Karpas-422 (cell line): ENCODE measurements at regions not wholly inside any gene's neighbourhood (a gene's known extent, or its start where the extent isn't known, plus 50 kb on each side); places are given as distances from the start of the nearest gene placed in this dataset.

Experiments
- DNase-seq: peaks from one replicate; pipeline ENCODE4 v3.0.0-alpha.2; 2015
- H2AFZ ChIP-seq: fragments of 200-600 bp; sonication (generic); 2 replicates; pipeline ENCODE4 v1.6.1; 2014; ENCODE audit warnings: antibody characterized with exemption, low read length, mixed read lengths
- H3K27ac ChIP-seq: fragments of 200-600 bp; sonication (generic); 2 replicates; pipeline ENCODE4 v1.5.1; 2014; ENCODE audit warnings: mild to moderate bottlenecking, low read length, moderate library complexity
- H3K27me3 ChIP-seq: fragments of 200-600 bp; sonication (generic); 2 replicates; pipeline ENCODE4 v1.6.1; 2014; ENCODE audit warnings: low read length, mixed read lengths
- H3K36me3 ChIP-seq: fragments of 200-600 bp; sonication (generic); 2 replicates; pipeline ENCODE4 v1.6.1; 2014; ENCODE audit warnings: low read length, mixed read lengths; ENCODE audit not compliant: insufficient read depth
- H3K4me1 ChIP-seq: fragments of 200-600 bp; sonication (generic); 2 replicates; pipeline ENCODE4 v1.6.1; 2014; ENCODE audit warnings: mild to moderate bottlenecking, low read length, mixed read lengths
- H3K4me2 ChIP-seq: fragments of 200-600 bp; sonication (generic); 2 replicates; pipeline ENCODE4 v1.6.1; 2014; ENCODE audit warnings: low read length, low read depth, mild to moderate bottlenecking; ENCODE audit not compliant: poor library complexity, severe bottlenecking
- H3K4me3 ChIP-seq: fragments of 200-600 bp; sonication (generic); 2 replicates; pipeline ENCODE4 v1.5.1; 2014; ENCODE audit warnings: mild to moderate bottlenecking, antibody characterized with exemption, low read length, mixed read lengths
- H3K79me2 ChIP-seq: fragments of 200-600 bp; sonication (generic); 2 replicates; pipeline ENCODE4 v1.6.1; 2014; ENCODE audit warnings: mild to moderate bottlenecking, low read length, mixed read lengths
- H3K9ac ChIP-seq: fragments of 200-600 bp; sonication (generic); 2 replicates; pipeline ENCODE4 v1.6.0; 2014; ENCODE audit warnings: low read length
- H3K9me2 ChIP-seq: fragments of 200-600 bp; sonication (generic), shearing (Covaris generic); replicated peaks from 2 replicates; pipeline ENCODE4 v1.6.0; 2014; ENCODE audit warnings: mild to moderate bottlenecking, low read length, moderate library complexity; ENCODE audit not compliant: insufficient read depth
- H3K9me3 ChIP-seq: fragments of 300-700, 200-600 bp; sonication (generic); 2 replicates; pipeline ENCODE4 v1.6.1; 2014; ENCODE audit warnings: low read length, mixed read lengths
- H4K20me1 ChIP-seq: fragments of 200-600 bp; sonication (generic); 2 replicates; pipeline ENCODE4 v1.6.1; 2014; ENCODE audit warnings: mild to moderate bottlenecking, antibody characterized with exemption, low read length, low read depth; ENCODE audit not compliant: insufficient read depth

GRCh38 chr10:124175701-124176348 lies 82.4 kb upstream of the CHST15 start:
- Histone ChIP-seq H4K20me1 (no peaks in the 10 kb centered on the region), H3K4me1 (no peaks in the 10 kb centered on the region), H3K27ac (no peak overlapping the region), H3K4me3 (no peak overlapping the region), H3K9me3 (no peaks in the 10 kb centered on the region), H3K9me2 (no peaks in the 10 kb centered on the region), H3K4me2 (no peak overlapping the region), H3K9ac (no peak overlapping the region), H2AFZ (no peak overlapping the region), H3K36me3 (no peaks in the 10 kb centered on the region), H3K27me3 (no peaks in the 10 kb centered on the region), H3K79me2 (no peaks in the 10 kb centered on the region)
- DNase-seq = no peak

DNA sequence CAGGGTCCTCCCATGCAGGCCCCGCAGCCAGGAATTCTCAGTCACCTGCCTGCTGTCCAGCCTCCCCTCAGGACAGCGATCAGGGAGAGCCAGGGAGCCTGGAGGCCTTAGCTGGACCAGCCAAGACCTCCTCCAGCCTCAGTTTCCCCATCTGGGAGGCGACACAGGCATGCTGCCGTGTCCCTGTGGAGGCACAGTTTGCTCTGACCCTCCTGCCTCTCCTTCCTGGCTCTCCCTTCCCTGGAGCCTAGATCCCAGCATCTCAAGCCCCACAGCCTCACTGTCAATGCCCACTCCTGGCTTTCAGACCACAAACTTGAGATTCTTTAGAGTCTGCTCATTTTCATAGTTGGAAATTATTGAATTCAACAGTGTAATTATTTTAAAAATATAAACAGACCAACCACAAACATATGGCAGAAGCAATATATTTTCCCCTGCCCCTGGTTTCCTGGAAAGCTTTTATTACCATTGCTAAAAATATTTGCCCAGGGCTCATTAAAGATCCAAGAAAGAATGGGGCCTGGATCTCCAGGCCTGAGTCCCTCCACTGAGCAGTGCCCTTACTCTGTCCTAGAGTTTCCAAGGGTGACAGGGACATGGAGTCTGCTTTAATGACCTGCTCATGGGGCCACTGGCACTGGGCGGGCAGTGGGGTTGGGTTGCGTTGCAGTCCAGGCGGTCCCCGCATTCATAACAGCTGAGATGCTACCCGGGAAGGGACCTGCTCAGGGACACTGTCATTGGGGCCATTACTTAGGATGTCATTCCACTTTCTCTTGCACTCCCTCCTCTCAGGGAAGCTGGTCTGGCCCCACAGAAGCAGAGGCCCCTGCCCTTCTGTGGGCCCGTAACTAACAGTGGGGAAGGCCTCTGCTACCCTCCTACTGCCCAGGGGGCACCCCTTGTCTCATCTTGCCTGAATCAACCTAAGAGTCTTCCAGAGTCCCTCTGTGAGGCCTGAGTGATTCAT lies 81.6 kb upstream of the CHST15 start:
- H3K36me3 ChIP-seq = no peaks in the 10 kb centered on the region
- H2AFZ ChIP-seq = no peak overlapping the region
- H3K4me1 ChIP-seq = no peaks in the 10 kb centered on the region
- no peaks in the 10 kb centered on the region for H3K27me3 ChIP-seq
- no peaks in the 10 kb centered on the region for H3K9me3 ChIP-seq
- H3K79me2 ChIP-seq = no peaks in the 10 kb centered on the region
- no peak overlapping the region for H3K4me3 ChIP-seq
- no peaks in the 10 kb centered on the region for H3K9me2 ChIP-seq
- no peak for DNase-seq
- no peak overlapping the region for H3K27ac ChIP-seq
- H3K4me2 ChIP-seq = no peak overlapping the region
- no peaks in the 10 kb centered on the region for H4K20me1 ChIP-seq
- H3K9ac ChIP-seq = no peak overlapping the region

DNA sequence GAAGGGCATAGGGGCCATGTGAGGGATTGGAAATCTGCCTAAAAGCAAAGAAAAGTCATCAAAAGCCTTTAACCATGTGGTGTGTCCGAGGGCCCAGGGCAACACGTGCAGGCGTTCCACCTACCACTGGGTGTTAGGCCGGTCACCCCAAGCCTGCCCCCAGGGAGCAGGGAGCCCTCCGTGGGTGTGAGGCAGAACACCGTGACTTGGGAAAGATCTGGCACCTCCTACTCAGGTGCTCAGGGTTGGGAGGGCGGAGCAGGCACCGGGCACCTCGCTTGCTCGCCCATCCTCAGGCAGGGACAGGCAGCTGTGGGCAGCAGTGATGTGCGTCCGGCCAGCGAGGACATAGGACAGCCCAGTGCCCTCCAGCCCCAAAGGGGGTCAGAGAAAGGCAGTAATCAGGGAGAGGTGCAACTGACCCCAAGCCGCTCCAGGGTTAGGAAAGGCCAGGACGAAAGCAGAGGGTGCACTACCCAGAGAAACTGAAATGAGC lies 80.7 kb upstream of the CHST15 start:
- H4K20me1 ChIP-seq = no peaks in the 10 kb centered on the region
- H3K27me3 ChIP-seq = no peaks in the 10 kb centered on the region
- H3K4me2 ChIP-seq = no peak overlapping the region
- H3K27ac ChIP-seq = no peak overlapping the region
- no peaks in the 10 kb centered on the region for H3K79me2 ChIP-seq
- no peak overlapping the region for H2AFZ ChIP-seq
- no peak overlapping the region for H3K9ac ChIP-seq
- no peaks in the 10 kb centered on the region for H3K4me1 ChIP-seq
- DNase-seq = no peak
- H3K9me2 ChIP-seq = no peaks in the 10 kb centered on the region
- no peaks in the 10 kb centered on the region for H3K36me3 ChIP-seq
- no peak overlapping the region for H3K4me3 ChIP-seq
- H3K9me3 ChIP-seq = no peaks in the 10 kb centered on the region

GRCh38 chr10:124173298-124173900 lies 80.0 kb upstream of the CHST15 start:
- Histone ChIP-seq H3K4me2 (no peak overlapping the region), H3K4me3 (no peak overlapping the region), H3K9me3 (no peaks in the 10 kb centered on the region), H2AFZ (no peak overlapping the region), H4K20me1 (no peaks in the 10 kb centered on the region), H3K79me2 (no peaks in the 10 kb centered on the region), H3K9me2 (no peaks in the 10 kb centered on the region), H3K4me1 (no peaks in the 10 kb centered on the region), H3K9ac (no peak overlapping the region), H3K36me3 (no peaks in the 10 kb centered on the region), H3K27ac (no peak overlapping the region), H3K27me3 (no peaks in the 10 kb centered on the region)
- DNase-seq = no peak

DNA sequence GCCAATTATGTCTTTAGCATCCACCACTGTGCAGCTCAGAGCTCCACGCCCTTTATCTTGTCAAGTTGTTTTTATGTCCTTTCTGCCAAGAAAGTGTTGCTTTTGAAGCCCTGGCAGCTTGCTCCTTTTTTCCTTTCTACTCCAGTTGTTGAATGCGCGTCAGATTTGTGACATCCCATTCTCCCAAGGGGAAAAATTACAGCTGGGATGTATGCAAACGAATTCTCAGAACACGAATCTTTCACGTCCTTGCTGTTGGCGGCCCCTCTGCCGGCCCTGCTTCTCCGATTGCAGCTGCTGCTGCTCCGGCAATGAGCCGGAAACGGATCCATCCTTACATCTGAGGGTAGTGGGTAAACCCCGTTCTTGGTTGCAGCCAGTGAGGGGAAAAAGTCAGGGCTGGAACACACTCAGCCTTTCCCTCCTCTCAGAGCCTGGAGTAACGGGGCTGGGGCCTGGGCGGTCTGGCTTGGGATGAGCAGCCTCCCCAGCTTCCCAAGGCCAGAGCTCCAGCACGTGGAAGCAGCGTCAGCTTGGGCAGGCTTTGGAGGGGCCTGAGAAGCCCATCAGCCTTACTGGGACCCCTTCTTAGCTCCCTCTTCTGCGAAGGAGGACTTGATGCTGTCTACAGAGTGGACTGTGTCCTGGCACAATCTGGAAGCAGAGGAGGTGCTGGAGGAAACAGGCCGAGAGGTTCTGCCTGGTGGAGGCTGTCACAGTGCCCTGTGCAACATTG lies 79.0 kb upstream of the CHST15 start:
- no peak overlapping the region for H3K4me3 ChIP-seq
- H3K9ac ChIP-seq = no peak overlapping the region

DNA sequence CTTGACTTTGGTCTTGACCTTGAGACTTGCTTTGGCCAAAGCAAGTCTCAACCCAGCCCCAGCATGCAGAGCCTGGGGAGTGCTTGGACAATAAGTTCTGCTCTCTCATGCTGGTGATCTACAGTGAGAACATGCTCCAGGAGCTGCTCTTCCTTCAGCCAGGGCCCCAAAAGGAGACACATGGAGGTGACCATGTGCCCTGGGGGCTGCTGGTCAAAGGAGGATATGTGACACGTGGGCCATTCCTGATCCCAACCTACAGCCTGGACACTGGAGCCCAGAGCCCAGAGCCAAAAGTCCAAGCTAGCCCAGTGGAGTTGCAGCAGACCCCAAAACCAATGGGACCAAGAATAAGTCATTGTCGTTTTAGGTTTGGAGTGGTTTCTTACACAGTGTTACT lies 78.2 kb upstream of the CHST15 start:
- no peaks in the 10 kb centered on the region for H3K36me3 ChIP-seq
- H3K9me3 ChIP-seq = no peaks in the 10 kb centered on the region
- H3K9me2 ChIP-seq = no peaks in the 10 kb centered on the region
- no peaks in the 10 kb centered on the region for H3K4me1 ChIP-seq
- H4K20me1 ChIP-seq = no peaks in the 10 kb centered on the region
- H3K9ac ChIP-seq = no peak overlapping the region
- no peaks in the 10 kb centered on the region for H3K27me3 ChIP-seq
- H3K4me3 ChIP-seq = no peak overlapping the region
- no peaks in the 10 kb centered on the region for H3K79me2 ChIP-seq
- H2AFZ ChIP-seq = no peak overlapping the region
- no peak for DNase-seq
- no peak overlapping the region for H3K4me2 ChIP-seq
- no peak overlapping the region for H3K27ac ChIP-seq

More for the DNA sequence above, 79.0 kb upstream of the CHST15 start:
- Histone ChIP-seq H4K20me1 (no peaks in the 10 kb centered on the region), H3K79me2 (no peaks in the 10 kb centered on the region), H3K9me2 (no peaks in the 10 kb centered on the region), H3K4me2 (no peak overlapping the region), H3K4me1 (no peaks in the 10 kb centered on the region), H2AFZ (no peak overlapping the region), H3K27ac (no peak overlapping the region), H3K36me3 (no peaks in the 10 kb centered on the region), H3K9me3 (no peaks in the 10 kb centered on the region), H3K27me3 (no peaks in the 10 kb centered on the region)
- DNase-seq = no peak

DNA sequence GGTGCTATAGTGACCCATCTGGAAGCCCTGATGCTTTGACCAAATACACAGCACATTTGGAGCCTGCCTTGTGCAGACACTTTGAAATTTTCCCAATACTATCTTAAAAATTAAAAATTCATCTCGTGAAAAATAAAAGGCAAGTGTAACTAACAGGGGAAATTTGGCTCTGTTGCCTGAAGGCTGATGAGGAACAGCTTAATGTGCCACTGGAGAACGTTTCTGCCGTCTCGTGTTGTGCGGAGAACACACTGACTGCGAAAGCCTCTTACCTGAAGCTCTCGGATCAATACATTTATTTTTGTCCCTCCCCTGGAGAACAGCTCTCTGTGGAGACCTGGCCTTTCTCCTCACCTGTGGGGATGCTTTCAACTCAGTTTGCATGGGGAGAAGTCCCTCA lies 77.2 kb upstream of the CHST15 start:
- Histone ChIP-seq H3K9ac (no peak overlapping the region), H2AFZ (no peak overlapping the region), H3K9me2 (no peaks in the 10 kb centered on the region), H3K9me3 (no peaks in the 10 kb centered on the region), H3K4me2 (no peak overlapping the region), H4K20me1 (no peaks in the 10 kb centered on the region), H3K27ac (no peak overlapping the region), H3K27me3 (no peaks in the 10 kb centered on the region), H3K4me1 (no peaks in the 10 kb centered on the region), H3K36me3 (no peaks in the 10 kb centered on the region), H3K4me3 (no peak overlapping the region), H3K79me2 (no peaks in the 10 kb centered on the region)
- no peak for DNase-seq
